HG03064 (cell line): ENCODE measurements at regions not wholly inside any gene's neighbourhood (a gene's known extent, or its start where the extent isn't known, plus 50 kb on each side); places are given as distances from the start of the nearest gene placed in this dataset.
"Not testable (repeated sequence)": the region's sequence is repeated elsewhere in the genome, so short reads cannot be mapped to it uniquely, and the experiment has no call there.

ENCODE experiments used
- ATAC-seq: cut with Tn5 transposase; IDR thresholded peaks from one replicate; pipeline ENCODE4 v1.9.1; 2021; ENCODE audit warnings: low read depth; ENCODE audit not compliant: unreplicated experiment

DNA sequence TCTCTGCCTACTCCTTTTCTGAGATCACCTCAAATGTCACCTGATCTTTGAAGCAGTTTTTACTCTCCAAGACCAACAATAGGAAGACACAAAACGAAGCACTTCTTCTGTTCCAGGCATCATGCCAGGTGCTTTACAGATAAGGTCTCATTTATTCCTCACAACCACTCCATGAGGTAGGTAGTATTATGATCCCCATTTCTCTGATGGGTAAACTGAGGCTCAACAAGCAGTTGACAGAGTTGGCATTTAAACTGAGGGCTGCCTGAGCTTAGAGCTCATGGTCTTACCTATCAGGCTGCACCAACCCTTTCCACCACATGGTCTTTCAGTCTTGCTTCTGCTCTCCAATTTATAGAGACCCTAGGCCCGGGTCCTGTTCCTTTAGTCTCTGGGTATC, 147.2 kb upstream of the JUN start:
- ATAC-seq: no peak

DNA sequence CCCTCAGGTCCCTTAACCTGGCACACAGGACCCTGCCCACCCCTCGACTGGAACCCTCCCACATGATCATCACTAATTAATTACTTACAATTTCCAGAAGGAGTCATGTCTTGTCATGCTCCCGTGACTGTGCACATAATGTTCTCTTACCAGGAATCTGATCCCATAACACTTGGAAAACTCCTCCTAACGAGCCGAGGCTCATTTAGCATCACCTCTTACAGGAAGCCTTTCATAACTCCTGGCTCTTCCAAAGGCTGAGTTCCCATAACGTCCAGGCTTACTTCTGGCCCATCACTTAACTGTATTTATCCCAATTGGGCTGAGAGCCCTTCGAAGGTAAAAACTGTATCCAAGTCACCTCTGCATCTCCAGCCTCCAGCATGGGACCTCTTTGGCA, 147.9 kb upstream of the JUN start:
- no peak for ATAC-seq

DNA sequence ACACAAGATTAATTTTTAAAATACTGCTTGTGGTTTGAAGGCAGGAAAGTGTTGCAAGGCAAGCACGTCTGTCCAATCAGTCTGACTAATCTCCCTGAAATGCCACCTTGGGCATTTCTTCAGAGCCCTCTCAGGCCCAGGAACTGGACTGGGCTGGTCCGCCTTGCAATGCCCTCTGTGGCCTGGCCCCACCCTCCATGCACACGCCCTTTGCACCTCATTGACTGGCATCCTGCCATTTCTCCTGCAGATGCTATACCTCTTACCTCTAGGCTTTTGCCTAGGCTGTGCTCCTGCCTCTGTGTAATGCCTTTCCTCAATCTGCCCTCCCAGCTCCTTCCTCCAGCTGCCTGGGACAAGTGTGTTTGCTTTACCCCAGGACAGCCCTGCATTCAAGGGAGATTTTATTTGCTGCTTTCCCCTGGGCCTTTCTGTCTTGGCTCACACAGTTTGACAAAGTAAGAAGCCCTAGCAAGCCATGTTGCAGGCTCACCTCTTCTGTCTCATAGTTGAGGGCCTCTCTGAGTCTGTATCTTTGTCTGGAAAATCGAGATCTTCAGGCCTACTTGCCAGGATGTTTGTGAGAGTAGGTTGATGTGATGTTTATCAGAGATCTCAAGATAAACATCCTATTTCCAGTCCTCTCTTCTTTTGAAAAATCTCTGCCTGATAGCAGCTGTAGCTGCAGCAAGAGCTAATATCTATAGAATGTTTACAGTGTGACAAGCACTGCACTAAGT, 149.2 kb upstream of the JUN start:
- no peak for ATAC-seq

DNA sequence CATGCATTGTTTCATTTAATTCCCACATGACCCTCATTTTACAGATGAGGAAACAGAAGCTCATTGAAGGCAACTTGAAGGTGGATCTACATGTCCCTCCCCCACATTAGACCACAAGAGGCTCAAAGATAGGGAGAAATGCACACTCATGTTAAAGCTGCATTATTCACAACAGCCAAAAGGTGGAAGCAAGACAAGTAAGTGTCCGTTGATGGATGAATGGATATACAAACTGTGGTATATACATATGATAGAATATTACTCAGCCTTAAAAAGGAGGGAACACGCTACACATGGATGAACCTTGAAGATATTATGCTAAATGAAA, 149.7 kb upstream of the JUN start:
- no peak for ATAC-seq

DNA sequence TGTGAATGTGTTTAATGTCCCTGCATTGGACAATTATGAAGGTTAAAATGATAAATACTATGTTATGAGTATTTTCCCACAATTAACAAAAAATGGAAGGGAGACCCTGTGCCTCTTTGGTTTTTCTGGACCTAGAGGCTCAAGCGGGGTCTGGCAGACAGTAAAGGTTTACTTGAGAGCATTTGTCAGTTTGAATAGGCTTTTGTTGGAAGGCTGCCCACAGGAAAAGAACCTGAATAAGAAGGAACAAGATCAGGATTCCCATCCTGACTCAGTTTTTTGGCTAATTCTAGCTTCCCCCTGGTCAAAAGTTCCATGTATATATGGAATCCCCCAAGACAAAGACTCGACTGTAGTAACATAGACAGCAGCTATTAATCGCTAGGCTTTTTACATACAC, 150.9 kb upstream of the JUN start:
- ATAC-seq: no peak

DNA sequence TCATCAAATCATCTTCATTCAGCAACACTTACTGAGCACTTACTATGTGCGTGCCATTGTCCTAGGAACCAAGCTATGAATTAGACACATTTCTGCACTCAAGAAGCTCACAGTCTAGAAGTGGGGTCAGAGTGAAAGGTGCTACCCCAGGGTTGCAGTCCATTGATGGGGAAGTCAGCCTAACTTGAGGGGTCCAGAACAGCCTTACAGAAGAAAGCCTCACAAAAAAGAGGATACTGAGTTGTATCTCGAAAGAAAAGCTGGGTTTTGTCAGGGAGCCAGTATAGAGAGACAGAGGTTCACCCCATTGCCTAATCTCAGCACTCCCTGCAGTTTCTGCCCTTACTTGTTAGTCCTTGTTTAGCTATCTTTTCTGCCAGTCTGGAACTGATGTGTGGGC, 153.1 kb upstream of the JUN start:
- no peak for ATAC-seq

DNA sequence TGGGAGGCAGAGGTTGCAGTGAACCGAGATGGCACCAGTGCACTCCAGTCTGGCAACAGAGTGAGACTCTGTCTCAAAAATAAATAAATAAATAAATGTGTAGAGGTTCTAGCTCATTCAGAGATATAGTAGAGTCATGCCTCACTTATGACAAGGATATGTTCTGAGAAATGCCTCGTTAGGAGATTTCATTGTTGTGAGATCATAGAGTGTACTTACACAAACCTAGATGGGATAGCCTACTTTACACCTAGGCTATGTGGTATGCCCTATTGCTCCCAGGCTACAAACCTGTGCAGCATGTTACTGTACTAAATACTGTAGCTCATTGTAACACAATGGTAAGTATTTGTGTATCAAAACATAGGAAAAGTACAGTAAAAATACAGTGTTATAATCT, 155.3 kb upstream of the JUN start:
- ATAC-seq: no peak

DNA sequence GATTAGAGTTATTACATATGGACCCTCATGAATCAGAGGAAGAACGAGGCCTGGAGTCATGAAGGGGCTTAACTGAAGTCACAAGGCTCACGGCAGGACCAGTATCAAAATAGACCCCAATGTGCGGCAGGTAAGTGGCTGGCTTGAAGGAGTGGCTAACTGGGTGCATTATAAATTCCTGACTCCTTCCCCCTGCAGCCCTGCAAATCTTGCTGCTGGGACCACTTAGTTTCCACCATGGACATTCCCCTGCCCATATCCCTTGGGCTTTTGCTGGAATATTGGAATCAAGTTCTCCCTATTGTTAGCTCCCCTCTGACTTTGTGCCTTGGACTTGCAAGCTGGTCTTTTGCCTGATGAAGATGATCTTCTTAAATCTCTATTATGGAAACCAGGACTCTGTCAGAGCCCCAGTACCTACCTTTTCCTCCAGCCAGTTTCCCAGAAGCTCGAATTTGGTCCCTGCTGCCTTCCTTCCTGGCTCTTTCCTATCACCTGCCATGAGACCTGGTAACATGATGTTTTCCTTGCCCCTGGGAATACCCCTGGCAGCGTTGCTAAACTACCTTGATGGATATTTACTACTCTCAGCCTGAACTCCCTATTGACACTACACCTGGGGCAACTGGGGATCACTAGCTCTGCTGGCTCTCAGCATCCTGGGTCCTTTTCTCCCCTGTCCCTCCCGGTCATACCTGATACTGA, 156.0 kb upstream of the JUN start:
- no peak for ATAC-seq

DNA sequence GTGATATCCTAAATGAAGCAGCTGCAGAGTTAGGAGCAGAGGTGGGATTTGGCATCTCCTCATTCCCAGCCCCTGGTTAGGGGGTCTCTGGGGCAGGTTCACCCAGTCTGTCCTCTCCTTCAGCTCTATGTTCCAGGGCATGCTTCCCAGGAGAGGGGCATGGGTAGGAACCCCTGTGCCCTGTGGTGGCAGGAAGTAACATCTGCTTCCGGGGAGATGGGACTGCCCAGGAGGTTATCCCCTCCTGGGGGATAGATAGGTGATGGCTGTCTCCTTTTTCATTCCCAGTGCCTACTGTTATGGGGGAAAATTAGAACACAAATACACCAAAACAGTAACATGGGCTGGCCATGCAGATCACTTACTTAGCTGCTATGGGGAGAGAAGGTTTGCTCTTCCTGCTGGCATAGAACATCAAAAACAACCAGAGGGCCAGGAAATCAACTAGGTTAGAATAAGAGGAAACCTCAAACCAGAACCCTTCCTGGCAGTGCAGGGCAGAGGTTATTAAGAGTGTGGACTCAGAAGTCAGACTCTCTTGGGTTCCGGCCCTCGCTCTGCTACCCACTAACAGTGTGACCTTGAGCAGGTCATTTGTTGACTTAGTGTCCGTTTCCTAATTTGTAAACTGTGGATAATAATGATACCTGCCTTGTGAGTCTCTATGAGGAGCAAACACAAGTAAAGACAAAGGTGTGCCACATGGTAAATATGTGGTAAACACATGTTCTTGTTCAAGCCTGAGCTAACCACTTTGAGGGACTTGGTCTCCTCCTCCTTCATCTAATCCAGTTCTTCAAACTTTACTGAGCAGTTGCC, 157.8 kb upstream of the JUN start:
- peak; percentile 67 for ATAC-seq

DNA sequence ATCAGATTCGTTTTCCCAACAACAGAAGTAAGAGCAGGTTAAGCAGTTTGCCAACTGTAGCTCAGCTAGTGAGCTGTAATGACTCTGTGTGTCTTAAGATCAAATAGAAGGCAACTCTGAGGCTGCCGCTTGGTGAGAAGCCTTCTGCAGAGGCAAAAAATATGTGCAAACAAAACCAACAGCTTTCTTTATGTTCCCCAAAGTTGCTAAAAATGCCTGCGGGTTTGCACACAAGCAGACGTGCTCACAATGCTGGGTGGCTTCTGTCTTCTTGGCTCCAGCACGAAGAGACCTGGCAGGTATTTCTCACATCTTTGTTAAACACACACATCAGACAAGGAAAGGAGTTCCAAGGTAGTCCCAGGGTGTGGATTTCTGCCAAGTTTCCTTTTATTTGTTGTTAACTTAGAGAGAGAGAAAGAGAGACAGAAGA, 158.9 kb upstream of the JUN start:
- no peak for ATAC-seq

DNA sequence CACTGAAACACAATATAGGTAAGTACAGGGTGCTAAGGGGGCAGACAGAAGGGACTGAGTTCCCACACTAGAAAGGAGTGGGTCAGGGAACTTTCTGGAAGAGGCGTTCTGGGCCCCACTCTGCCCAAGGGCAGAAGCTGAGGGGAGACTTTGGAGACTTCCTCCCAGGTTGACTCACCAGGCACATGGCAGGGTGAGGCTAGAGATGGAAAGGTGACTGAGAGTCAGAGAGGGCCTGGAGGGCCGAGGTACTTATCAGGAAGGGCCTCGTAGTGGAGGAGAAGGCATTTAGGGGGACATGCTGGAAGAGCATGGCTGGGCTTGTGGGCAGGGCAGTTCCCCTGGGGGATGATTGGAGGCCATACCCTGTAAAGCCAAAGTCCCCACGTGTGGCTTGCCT, 159.9 kb upstream of the JUN start:
- ATAC-seq: no peak

DNA sequence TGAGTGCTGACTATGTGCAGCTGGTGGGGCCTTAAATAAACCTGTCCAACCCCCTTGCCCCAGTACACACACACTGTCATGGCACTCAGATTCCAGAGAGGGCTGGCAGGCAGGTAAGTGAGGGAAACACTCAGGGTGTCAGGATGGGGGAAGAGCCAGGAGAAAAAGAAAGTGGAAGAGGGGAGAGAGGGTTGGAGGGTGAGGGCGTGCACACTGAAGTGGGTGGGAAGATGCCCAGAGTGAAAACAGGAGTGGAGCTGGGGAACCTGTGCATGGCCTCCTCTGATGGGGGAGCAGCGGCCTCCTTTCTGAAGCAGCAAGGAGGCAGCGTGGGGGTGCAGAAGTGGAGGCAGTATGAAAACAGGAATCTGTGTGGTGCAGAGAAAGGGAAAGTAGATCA, 160.6 kb upstream of the JUN start:
- ATAC-seq: no peak

DNA sequence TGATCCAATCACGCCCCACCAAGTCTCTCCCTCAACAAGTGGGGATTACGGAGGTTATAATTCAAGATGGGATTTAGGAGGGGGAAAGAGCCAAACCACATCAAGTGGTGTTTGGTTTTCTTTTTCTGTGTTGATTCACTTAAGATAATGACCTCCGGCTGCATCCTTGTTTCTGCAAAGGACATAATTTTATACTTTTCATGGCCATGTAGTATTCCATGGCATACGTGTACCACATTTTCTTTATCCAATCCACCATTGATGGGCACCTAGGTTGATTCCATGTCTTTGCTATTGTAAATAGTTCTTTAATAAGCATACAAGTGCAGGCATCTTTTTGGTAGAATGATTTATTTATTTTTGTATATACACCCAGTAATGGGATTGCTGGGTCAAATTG, 162.5 kb upstream of the JUN start:
- no peak for ATAC-seq

DNA sequence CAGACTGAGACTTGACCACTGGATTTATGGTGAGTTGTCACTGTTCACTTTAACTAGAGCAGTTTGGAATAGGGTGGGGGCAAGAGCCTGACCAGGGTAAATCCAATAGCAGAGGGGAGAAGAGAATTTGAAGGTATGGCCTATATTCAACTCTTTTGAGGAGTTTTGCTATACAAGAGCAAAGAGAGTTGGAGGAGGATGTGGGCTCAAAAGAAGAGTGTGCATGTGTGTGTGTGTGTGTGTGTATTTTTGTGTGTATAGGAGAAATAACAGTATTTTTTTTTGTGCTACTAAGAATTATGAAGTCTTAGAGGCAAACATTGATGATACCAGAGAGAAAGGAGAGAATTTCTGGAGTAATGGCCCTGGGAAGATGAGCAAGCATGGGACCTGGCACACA, 164.8 kb upstream of the JUN start:
- ATAC-seq: no peak

DNA sequence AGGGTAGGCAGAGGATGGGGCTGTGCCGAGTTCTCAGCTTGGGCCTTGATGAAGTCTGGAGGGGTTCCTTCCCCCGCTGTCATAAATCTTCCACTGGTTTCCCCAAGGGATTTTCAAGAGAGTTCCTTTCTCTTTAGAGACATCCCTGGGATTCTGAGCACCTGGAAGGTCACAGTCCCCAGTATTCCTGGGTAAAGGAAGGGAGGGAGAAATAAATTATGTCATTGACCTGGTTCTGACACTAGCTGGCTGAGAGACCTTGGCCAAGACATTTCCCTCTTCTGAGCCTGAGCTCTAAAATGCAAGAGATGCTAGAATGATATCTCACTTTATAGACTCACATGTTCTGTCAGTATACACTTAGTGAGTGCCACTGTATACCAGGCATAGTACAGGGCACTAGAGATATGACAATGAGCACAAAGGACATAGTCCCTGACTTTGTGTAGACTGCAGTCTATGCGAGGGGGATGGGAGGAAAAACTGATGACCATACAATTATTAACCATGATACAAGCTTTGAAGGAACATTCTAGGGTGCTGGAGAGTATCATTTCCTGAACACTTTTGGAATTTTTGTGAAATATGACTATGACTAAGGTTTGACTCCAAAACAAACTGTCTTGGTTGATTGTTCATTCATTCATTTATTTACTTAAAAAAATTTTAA, 165.8 kb upstream of the JUN start:
- no peak for ATAC-seq

DNA sequence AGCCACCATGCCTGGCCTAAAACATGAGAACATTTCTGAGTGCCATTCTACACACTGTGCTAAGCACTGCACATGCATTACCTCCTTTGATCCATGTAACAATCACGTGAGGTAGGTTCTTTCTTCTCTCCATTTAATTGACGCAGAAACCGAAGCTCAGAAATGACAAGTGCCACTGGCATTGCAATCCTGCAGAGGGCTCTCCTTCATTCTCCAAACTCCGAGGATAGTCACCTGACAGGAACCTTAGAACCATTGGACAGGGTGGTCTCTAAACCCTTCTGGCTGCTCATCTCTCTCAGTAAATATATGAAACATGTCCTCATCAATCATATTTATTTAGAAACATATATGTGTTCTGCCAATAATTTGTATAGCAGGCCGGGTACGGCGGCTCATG, 167.1 kb upstream of the JUN start:
- no peak for ATAC-seq

DNA sequence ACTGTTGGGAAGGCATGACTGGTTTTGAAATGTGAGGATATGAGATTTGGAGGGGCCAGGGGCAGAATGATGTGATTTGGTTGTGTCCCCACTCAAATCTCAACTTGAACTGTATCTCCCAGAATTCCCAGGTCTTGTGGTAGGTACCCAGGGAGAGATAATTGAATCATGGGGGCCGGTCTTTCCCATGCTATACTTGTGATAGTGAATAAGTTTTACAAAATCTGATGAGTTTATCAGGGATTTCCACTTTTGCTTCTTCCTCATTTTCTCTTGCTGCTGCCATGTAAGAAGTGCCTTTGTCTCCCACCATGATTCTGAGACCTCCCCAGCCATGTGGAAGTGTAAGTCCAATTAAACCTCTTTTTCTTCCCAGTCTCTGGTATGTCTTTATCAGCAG, 170.1 kb upstream of the JUN start:
- not testable (repeated sequence) for ATAC-seq

DNA sequence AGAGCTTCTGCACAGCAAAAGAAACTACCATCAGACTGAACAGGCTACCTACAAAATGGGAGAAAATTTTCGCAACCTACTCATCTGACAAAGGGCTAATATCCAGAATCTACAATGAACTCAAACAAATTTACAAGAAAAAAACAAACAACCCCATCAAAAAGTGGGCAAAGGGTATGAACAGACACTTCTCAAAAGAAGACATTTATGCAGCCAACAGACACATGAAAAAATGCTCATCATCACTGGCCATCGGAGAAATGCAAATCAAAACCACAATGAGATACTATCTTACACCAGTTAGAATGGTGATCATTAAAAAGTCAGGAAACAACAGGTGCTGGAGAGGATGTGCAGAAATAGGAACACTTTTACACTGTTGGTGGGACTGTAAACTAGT, 179.4 kb upstream of the JUN start:
- ATAC-seq: not testable (repeated sequence)

DNA sequence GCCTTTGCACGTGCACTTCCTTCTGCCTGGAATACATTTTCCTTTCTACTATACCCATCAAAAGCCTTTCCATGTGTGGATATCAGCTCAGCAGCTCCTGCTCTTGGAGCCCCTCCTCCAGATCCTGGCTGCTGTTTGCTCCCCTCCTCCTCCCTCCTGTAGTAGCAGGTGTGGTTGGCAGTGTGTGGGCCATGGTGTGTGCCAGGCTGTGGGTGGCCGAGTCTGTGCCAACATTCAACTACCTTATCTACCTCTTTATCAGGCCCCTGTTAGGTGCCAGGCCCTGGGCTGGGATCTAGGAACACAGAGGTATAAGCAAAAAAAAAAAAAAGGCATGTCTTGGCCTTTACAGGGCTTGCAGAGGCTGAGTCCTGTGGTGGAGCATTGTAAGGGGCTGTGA, 180.6 kb upstream of the JUN start:
- ATAC-seq: no peak

DNA sequence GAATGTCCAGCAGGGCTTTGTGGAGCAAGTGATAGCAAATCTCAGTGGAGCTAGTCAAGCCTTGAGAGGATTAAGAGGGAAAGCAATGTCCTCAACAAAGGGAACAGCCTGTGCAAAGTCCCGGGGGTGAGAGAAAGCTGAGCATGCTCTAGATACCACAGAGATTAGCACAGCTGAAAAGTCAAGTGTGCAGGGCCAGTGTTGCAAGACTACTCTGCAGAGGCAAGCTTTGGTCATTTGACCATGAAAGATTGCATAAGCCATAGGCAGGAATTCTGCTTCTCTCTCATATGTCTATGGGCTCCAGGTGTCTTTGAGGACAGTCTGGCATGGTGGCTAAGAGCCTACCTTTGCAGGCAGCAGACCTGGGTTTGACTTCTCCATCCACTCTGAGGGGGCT, 181.0 kb upstream of the JUN start:
- no peak for ATAC-seq
